GM12873 (cell line): ENCODE measurements at regions not wholly inside any gene's neighbourhood (a gene's known extent, or its start where the extent isn't known, plus 50 kb on each side); places are given as distances from the start of the nearest gene placed in this dataset.

Experiments used
- CTCF ChIP-seq: IDR thresholded peaks from 2 replicates; pipeline ENCODE4 v1.5.1; 2012; ENCODE audit warnings: low read depth, mild to moderate bottlenecking, moderate library complexity, low read length, control low read depth; ENCODE audit not compliant: insufficient read depth; ENCODE audit errors: missing control alignments

GRCh38 chr2:59068255-59068654 lies 827.1 kb upstream of the FANCL start:
- no peak for TF ChIP-seq CTCF

DNA sequence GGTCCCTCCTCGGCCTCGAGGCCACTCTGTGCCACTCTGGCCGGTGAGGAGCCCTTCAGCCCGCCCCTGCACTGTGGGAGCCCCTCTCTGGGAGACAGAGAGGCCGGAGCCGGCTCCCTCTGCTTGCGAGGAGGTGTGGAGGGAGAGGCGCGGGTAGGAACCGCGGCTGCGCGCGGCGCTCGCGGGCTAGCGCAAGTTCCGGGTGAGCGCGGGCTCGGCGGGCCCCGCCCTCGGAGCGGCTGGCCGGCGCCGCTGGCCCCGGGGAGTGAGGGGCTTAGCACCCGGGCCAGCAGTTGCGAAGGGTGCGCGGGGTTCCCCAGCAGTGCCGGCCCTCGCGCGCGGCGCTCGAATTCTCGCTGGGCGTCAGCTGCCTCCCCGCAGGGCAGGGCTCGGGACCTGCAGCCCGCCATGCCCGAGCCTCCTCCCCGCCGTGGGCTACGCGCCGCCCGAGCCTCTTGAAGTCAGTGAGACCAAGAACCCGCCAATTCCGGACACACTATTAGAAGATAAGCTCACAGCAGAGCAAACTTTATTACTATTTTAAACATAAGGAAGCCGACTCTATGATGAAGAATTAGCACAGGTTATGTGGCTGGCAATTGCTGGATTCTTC lies 825.8 kb upstream of the FANCL start:
- no peak for TF ChIP-seq CTCF

DNA sequence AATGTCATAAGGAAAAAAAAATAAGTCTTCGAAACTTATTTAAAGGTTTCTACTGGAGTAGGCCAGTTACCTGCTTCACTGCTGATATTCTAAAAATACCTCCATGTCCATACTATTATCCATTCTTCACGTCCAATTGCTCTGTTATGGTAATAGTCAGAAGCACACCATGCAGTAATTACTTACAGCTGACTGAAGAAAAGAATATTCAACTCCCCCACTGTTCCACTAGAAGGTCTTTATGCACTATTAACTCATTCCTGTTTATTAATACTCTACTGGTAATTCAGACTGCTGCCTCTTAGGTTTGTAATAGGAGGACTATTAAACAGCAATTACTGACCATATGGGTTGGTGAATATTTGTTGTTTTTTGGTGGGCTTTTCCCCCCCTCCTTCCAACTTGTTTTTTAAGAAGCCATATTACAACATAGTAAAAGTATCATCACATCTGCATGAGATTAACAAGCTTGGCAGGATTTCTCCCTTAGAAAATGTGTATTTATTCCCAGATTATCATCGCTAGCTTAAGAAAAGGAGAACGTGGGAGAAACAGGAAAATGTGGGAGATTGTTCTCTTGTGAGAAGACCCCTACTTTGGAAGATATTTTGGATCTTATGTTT lies 806.4 kb upstream of the FANCL start:
- no peak for TF ChIP-seq CTCF

DNA sequence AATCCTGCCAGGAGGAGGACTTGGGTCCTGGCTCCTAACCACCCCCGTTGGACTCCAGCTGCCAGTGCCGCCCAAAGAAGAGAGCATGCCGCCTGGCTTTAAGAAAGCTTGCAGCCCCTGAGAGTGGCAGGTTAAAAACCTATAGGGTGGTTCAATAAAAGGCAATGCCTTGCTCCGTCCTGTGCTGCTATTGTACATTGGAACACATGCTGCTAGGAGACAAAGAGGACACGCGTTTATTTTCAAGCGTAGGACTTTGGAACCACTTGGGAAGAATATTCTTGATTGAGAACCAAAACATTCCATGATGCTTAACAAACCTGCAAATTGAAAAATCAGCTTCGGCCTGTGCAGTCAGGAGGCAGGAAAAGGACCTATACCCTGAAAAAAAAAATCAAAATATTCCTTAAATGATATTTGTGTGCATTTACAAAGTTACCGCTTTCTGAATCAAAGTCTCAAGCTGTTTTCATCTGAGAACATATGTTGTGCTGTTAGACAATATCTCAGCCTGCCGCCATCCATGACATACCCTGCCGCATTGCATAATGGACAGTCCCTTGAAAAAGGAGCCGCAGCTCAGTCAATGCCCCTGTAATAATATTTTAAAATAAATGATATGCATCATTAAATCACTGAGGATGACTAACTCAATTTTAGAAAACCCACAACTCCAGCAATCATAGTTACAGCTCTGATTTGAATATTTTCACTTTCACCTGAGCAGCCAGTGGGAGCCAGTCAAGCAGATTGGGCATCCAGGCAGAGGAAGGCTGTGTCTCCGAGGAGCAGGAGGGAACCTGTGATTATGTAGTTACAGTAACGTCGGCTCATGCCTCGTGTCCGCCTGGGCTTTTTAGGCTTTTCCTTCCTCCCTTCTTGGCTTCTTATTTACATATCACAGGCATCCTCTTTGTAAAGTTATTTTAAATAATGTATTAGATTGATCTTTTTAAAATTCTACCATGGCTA lies 805.6 kb upstream of the FANCL start:
- TF ChIP-seq CTCF = no peak

- TF ChIP-seq CTCF = no peak
These were observed 803.6 kb upstream of the FANCL start for GRCh38 chr2:59044736-59045135.

DNA sequence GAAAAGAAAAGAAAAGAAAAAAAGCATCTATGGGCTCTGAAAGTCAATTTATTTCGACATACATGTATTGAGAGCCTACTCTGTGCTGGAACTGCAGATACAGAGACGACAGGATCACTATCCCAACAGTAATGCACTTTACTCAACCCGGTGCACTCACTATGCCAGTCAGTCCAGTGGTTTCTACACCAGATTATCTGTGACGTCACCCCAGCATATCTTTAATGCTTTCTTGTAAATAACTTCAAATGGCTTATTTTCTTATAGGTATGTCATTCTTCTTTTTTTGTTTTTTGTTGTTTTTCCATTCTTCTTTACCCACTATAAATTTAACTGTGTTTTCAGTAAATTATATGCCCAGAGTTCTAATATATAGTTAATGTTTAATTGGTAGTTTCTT lies 800.0 kb upstream of the FANCL start:
- no peak for TF ChIP-seq CTCF

- TF ChIP-seq CTCF = no peak
These were observed 793.7 kb upstream of the FANCL start for GRCh38 chr2:59034837-59035236.
